IMR-90 (cell line): ENCODE measurements at regions not wholly inside any gene's neighbourhood (a gene's known extent, or its start where the extent isn't known, plus 50 kb on each side); places are given as distances from the start of the nearest gene placed in this dataset.

ENCODE experiments used
- ATAC-seq: fragments of 200-7000 bp; cut with Tn5 transposase; 2 replicates; pipeline ENCODE4 v1.9.1; 2020; ENCODE audit warnings: low read depth, mild to moderate bottlenecking, moderate library complexity
- BruUV-seq: library from RNA; stranded (reverse); fragments of 400-500 nt; replicated peaks from 2 replicates; lab custom pipeline; 2021; lab: Mats Ljungman, UMichigan
- CTCF ChIA-PET: fragments of 300-600 bp; formaldehyde crosslinking; extraction: SDS; loops from one replicate; lab custom pipeline; 2021; ENCODE audit warnings: antibody characterized with exemption; lab: Yijun Ruan, JAX
- POLR2A ChIA-PET: fragments of 300-600 bp; sonication (Branson Sonifier 250); formaldehyde crosslinking; loops from one replicate; lab custom pipeline; 2022; ENCODE audit warnings: antibody characterized with exemption; ENCODE audit not compliant: unreplicated experiment; lab: Charles Lee
- DNase-seq: peaks from one replicate; pipeline ENCODE4 v3.0.0; 2013
- H2AFZ ChIP-seq: replicated peaks from 2 replicates; pipeline ENCODE3; 2013; ENCODE audit warnings: low read length, mild to moderate bottlenecking; ENCODE audit not compliant: poor library complexity
- H2AK5ac ChIP-seq: 2 replicates; pipeline ENCODE4 v1.6.1; 2013; ENCODE audit warnings: low read depth, low read length, inconsistent platforms
- H2AK9ac ChIP-seq: replicated peaks from 2 replicates; pipeline ENCODE3; 2013; ENCODE audit warnings: mild to moderate bottlenecking, low read depth, low read length, moderate library complexity; ENCODE audit not compliant: poor library complexity
- H2BK120ac ChIP-seq: 2 replicates; pipeline ENCODE4 v1.6.1; 2013; ENCODE audit warnings: low read depth, low read length, inconsistent platforms
- H2BK15ac ChIP-seq: 3 replicates; pipeline ENCODE4 v1.6.1; 2013; ENCODE audit warnings: low read depth, low read length, inconsistent platforms
- H2BK20ac ChIP-seq: 2 replicates; pipeline ENCODE4 v1.6.1; 2013; ENCODE audit warnings: low read depth, mild to moderate bottlenecking, inconsistent platforms, low read length, moderate library complexity
- H2BK5ac ChIP-seq: 2 replicates; pipeline ENCODE4 v1.6.1; 2013; ENCODE audit warnings: mild to moderate bottlenecking, low read depth, low read length, inconsistent platforms; ENCODE audit not compliant: poor library complexity, severe bottlenecking
- H3K14ac ChIP-seq: replicated peaks from 2 replicates; pipeline ENCODE4 v1.6.1; 2013; ENCODE audit warnings: low read depth, low read length, inconsistent platforms
- H3K18ac ChIP-seq: 2 replicates; pipeline ENCODE4 v1.6.1; 2013; ENCODE audit warnings: low read depth, low read length, control low read depth
- H3K23ac ChIP-seq: 2 replicates; pipeline ENCODE4 v1.6.1; 2013; ENCODE audit warnings: low read depth, low read length, inconsistent platforms
- H3K27ac ChIP-seq: 2 replicates; pipeline ENCODE4 v1.5.1; 2013; ENCODE audit warnings: mild to moderate bottlenecking, control low read depth, low read length; ENCODE audit not compliant: insufficient read depth
- H3K27me3 ChIP-seq: 2 replicates; pipeline ENCODE4 v1.6.1; 2013; ENCODE audit warnings: low read length; ENCODE audit not compliant: control insufficient read depth, insufficient read depth
- H3K36me3 ChIP-seq: 2 replicates; pipeline ENCODE4 v1.6.1; 2013; ENCODE audit warnings: low read length, mixed read lengths; ENCODE audit not compliant: control insufficient read depth, insufficient read depth
- H3K4ac ChIP-seq: 2 replicates; pipeline ENCODE4 v1.6.1; 2013; ENCODE audit warnings: low read depth, low read length, inconsistent platforms
- H3K4me1 ChIP-seq: 2 replicates; pipeline ENCODE4 v1.6.1; 2013; ENCODE audit warnings: low read length, mixed read lengths; ENCODE audit not compliant: control insufficient read depth, insufficient read depth
- H3K4me2 ChIP-seq: 2 replicates; pipeline ENCODE4 v1.6.1; 2013; ENCODE audit warnings: low read depth, mild to moderate bottlenecking, control low read depth, low read length, moderate library complexity
- H3K4me3 ChIP-seq: 2 replicates; pipeline ENCODE4 v1.5.1; 2013; ENCODE audit warnings: low read depth, mild to moderate bottlenecking, control low read depth, low read length, moderate library complexity; ENCODE audit not compliant: insufficient read depth
- H3K56ac ChIP-seq: 2 replicates; pipeline ENCODE4 v1.6.1; 2013; ENCODE audit warnings: low read length, inconsistent platforms; ENCODE audit not compliant: insufficient read depth; ENCODE audit errors: extremely low read depth
- H3K79me1 ChIP-seq, 2 experiments: 2 replicates each; pipeline ENCODE4 v1.6.1; 2013; ENCODE audit warnings: low read length in 2 of 2, inconsistent platforms in 1 of 2, low read depth in 1 of 2
- H3K9ac ChIP-seq: 2 replicates; pipeline ENCODE4 v1.6.1; 2013; ENCODE audit warnings: low read depth, low read length, control low read depth
- H3K9me1 ChIP-seq: 2 replicates; pipeline ENCODE4 v1.6.1; 2013; ENCODE audit warnings: low read length, inconsistent platforms; ENCODE audit not compliant: insufficient read depth
- H3K9me3 ChIP-seq: 2 replicates; pipeline ENCODE4 v1.6.1; 2013; ENCODE audit warnings: low read length; ENCODE audit not compliant: control insufficient read depth, insufficient read depth
- H4K20me1 ChIP-seq: 2 replicates; pipeline ENCODE4 v1.6.1; 2013; ENCODE audit warnings: low read length, inconsistent platforms; ENCODE audit not compliant: insufficient read depth
- H4K5ac ChIP-seq: 2 replicates; pipeline ENCODE4 v1.6.1; 2013; ENCODE audit warnings: mild to moderate bottlenecking, low read depth, low read length, control low read depth
- H4K8ac ChIP-seq, 2 experiments: 2 replicates each; pipeline ENCODE4 v1.6.1; 2013; ENCODE audit warnings: low read depth in 2 of 2, low read length in 2 of 2, control low read depth in 1 of 2, inconsistent platforms in 1 of 2
- H4K91ac ChIP-seq: 2 replicates; pipeline ENCODE4 v1.6.1; 2013; ENCODE audit warnings: low read depth, low read length, inconsistent platforms; ENCODE audit not compliant: insufficient read depth
- BHLHE40 ChIP-seq: fragments of 150-350 bp; IDR thresholded peaks from 2 replicates; pipeline ENCODE4 v1.6.1; 2016; ENCODE audit warnings: mild to moderate bottlenecking, low read depth, low read length
- ELK1 ChIP-seq: fragments of 150-350 bp; IDR thresholded peaks from 2 replicates; pipeline ENCODE4 v1.6.1; 2016; ENCODE audit warnings: low read depth, mild to moderate bottlenecking, low read length, moderate library complexity, borderline replicate concordance
- FOS ChIP-seq: fragments of 150-350 bp; IDR thresholded peaks from 2 replicates; pipeline ENCODE4 v1.6.1; 2016; ENCODE audit warnings: low read depth, low read length
- MAFK ChIP-seq: IDR thresholded peaks from 2 replicates; pipeline ENCODE4 v1.6.1; 2012; ENCODE audit warnings: low read depth, low read length, improper control_type of control experiment
- MXI1 ChIP-seq: IDR thresholded peaks from 2 replicates; pipeline ENCODE4 v1.6.1; 2012; ENCODE audit warnings: low read depth, mild to moderate bottlenecking, low read length, moderate library complexity, borderline replicate concordance
- RAD21 ChIP-seq: IDR thresholded peaks from 2 replicates; pipeline ENCODE4 v1.6.1; 2012; ENCODE audit warnings: low read length, improper control_type of control experiment
- RCOR1 ChIP-seq: IDR thresholded peaks from 2 replicates; pipeline ENCODE4 v1.6.1; 2012; ENCODE audit warnings: mild to moderate bottlenecking, low read length, improper control_type of control experiment; ENCODE audit not compliant: insufficient replicate concordance
- RFX5 ChIP-seq: IDR thresholded peaks from 2 replicates; pipeline ENCODE4 v1.8.0; 2012; ENCODE audit warnings: low read depth, mild to moderate bottlenecking, low read length, moderate library complexity
- USF2 ChIP-seq: fragments of 150-350 bp; IDR thresholded peaks from 2 replicates; pipeline ENCODE4 v1.6.1; 2017; ENCODE audit warnings: mild to moderate bottlenecking, antibody characterized with exemption, low read length, low read depth
- WGBS, 2 experiments: methylation state at CpG; one replicate each; pipeline versions ENCODE4 v1.1.5 to v1.1.7; 2013; ENCODE audit warnings: missing lambda C conversion rate in 2 of 2; ENCODE audit not compliant: insufficient read length in 1 of 2; ENCODE audit errors: extremely low coverage in 2 of 2; 5-methylcytosine and 5-hydroxymethylcytosine counted together
- dilution Hi-C: fragments of 300-500 bp; cut with HindIII; formaldehyde crosslinking; loops from one replicate; pipeline ENCODE4 v1.14.3; 2018; ENCODE audit warnings: low sequenced_read_pairs; ENCODE audit not compliant: unreplicated experiment
- in situ Hi-C: fragments of 300-500 bp; cut with MboI; formaldehyde crosslinking; loops from 3 replicates; pipeline ENCODE4 v1.14.3; 2019; ENCODE audit warnings: low sequenced_read_pairs, inconsistent platforms, mixed read lengths
- intact Hi-C: fragments of 100-400 bp; cut with micrococcal nuclease; formaldehyde crosslinking; loops from 2 replicates; pipeline ENCODE4 v1.10.0; 2022

GRCh38 chr1:194069831-194070218, 883.4 kb upstream of the B3GALT2 start:
- H3K9ac ChIP-seq = no peak overlapping the region
- no peak overlapping the region for H3K56ac ChIP-seq
- H3K4me2 ChIP-seq = no peak overlapping the region
- H4K8ac ChIP-seq = no peak overlapping the region
- ATAC-seq = no peak
- CTCF ChIA-PET = interaction anchor here (1.4 kb wide), 1 partner anchor 14 kb away, joined by 3 read pairs; no protein-coding TSS in a partner anchor
- no peaks in the 10 kb centered on the region for H3K79me1 ChIP-seq
- H3K14ac ChIP-seq = no peak overlapping the region
- no TSS peak for BruUV-seq
- H2BK20ac ChIP-seq = no peak overlapping the region
- no peak overlapping the region for H3K23ac ChIP-seq
- no peaks in the 10 kb centered on the region for H4K20me1 ChIP-seq
- H3K4me1 ChIP-seq = no peaks in the 10 kb centered on the region
- H3K9me1 ChIP-seq = no peaks in the 10 kb centered on the region
- H3K9me3 ChIP-seq = no peaks in the 10 kb centered on the region
- in situ Hi-C loops = no loop called here
- H4K91ac ChIP-seq = no peak overlapping the region
- no peak overlapping the region for H3K27ac ChIP-seq
- no peak overlapping the region for H2AFZ ChIP-seq
- H2AK5ac ChIP-seq = no peak overlapping the region
- H2BK120ac ChIP-seq = no peak overlapping the region
- H2BK5ac ChIP-seq = no peak overlapping the region
- no peak overlapping the region for H4K5ac ChIP-seq
- intact Hi-C loops = no loop called here
- dilution Hi-C loops = no loop called here
- H3K4me3 ChIP-seq = no peak overlapping the region
- WGBS, 2 experiments = no CpG with 5 or more reads among the region's 1 CpG
- POLR2A ChIA-PET = no interaction called here
- no peak overlapping the region for H3K4ac ChIP-seq
- no peaks in the 10 kb centered on the region for H3K36me3 ChIP-seq
- no peak overlapping the region for H3K18ac ChIP-seq
- no peak overlapping the region for H2BK15ac ChIP-seq
- no peak for DNase-seq
- H2AK9ac ChIP-seq = no peak overlapping the region
- no peaks in the 10 kb centered on the region for H3K27me3 ChIP-seq
- TF ChIP-seq BHLHE40 (no peak), FOS (no peak), MAFK (no peak), RAD21 (no peak), RFX5 (no peak), MXI1 (no peak), USF2 (no peak), RCOR1 (no peak), ELK1 (no peak)
